ENCODE measurements at regions not wholly inside any gene's neighbourhood (a gene's known extent, or its start where the extent isn't known, plus 50 kb on each side); places are given as distances from the start of the nearest gene placed in this dataset.

GRCh38 chr7:21099955-21100354 lies 313.3 kb upstream of the SP8 start:
- Histone ChIP-seq H3K27ac (ENCODE audit: extremely low read depth, low read depth, low read length) (no peak overlapping the region), H3K9me3 (ENCODE audit: control insufficient read depth, insufficient read depth, low read depth, low read length) (no peaks in the 10 kb centered on the region), H3K36me3 (ENCODE audit: control insufficient read depth in 2 of 2, insufficient read depth in 1 of 2, low read length in 2 of 2) (no peaks in the 10 kb centered on the region), H3K4me1 (ENCODE audit: control insufficient read depth, insufficient read depth, low read length) (no peaks in the 10 kb centered on the region), H3K4me3 (ENCODE audit: low read depth, low read length) (no peak overlapping the region)
- CTCF ChIA-PET, result no interaction called here
- POLR2A ChIA-PET, result no interaction called here
- no peak for TF ChIP-seq ZNF2 (tag by site-specific recombination; IDR thresholded peaks at IDR 0.05)
- TF ChIP-seq ZNF398 (tag by site-specific recombination; IDR thresholded peaks at IDR 0.05), result no peak
- TF ChIP-seq ZNF175 (tag by site-specific recombination; IDR thresholded peaks at IDR 0.05), result no peak
- TF ChIP-seq ZNF510 (tag by site-specific recombination; IDR thresholded peaks at IDR 0.05; ENCODE audit: insufficient replicate concordance), result no peak
- no peak for TF ChIP-seq ZNF140 (tag by site-specific recombination; IDR thresholded peaks at IDR 0.05)
- no peak for TF ChIP-seq ZNF768 (tag by site-specific recombination; IDR thresholded peaks at IDR 0.05)

DNA sequence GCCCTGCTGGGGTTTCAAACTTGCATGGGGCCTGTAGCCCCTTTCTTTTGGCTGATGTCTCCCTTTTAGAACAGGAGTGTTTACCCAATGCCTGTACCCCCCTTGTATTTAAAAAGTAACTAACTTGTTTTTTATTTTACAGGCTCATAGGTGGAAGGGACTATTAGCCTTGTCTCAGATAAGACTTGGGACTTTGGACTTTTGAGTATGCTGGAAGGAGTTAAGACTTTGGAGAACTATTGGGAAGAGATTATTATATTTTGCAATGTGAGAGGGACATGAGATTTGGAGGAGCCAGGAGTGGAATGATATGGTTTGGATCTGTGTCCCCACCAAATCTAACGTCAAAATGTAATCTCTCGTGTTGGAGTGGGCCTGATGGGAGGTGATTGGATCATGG lies 314.9 kb upstream of the SP8 start:
- Histone ChIP-seq H3K9me3 (ENCODE audit: control insufficient read depth, insufficient read depth, low read depth, low read length) (no peaks in the 10 kb centered on the region), H3K36me3 (ENCODE audit: control insufficient read depth in 2 of 2, insufficient read depth in 1 of 2, low read length in 2 of 2) (no peaks in the 10 kb centered on the region), H3K4me1 (ENCODE audit: control insufficient read depth, insufficient read depth, low read length) (no peaks in the 10 kb centered on the region), H3K27ac (ENCODE audit: extremely low read depth, low read depth, low read length) (no peak overlapping the region), H3K4me3 (ENCODE audit: low read depth, low read length) (no peak overlapping the region)
- CTCF ChIA-PET, result no interaction called here
- POLR2A ChIA-PET, result no interaction called here
- TF ChIP-seq OVOL3 (tag by site-specific recombination; IDR thresholded peaks at IDR 0.05), result no peak
- TF ChIP-seq ZNF394 (tag by site-specific recombination; IDR thresholded peaks at IDR 0.05; ENCODE audit: borderline replicate concordance), result no peak

DNA sequence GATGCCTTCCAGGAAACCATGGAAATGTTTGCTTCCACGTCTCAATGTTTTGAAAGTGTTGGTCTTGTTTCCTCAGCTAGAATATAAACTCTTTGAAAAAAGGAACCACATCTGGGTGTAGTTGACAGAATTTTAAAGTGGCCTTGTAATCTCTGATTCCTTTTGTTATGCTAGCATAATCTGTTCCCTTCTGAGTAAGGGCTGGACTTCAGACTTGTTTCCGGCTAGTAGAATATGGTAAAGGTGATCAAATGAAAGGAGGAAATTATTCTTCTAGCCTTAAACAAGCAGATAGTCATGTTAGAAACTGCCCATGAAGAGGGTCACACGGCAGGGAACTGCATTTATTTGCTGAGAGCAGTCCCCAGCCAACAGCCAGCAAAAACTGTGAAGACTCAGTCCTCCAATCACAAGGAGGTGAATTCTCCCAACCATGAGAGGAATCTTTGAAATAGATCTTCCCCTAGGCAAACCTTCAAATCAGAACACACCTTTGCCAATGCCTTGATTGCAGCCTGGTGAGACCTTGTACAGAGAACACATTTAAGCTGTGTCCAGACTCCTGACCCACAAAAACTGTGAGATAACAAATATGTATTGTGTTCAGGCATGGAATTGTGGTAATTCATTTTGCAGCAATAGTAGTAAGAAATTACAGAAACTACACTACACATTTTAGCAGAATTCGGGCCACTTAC lies 316.9 kb upstream of the SP8 start:
- H3K36me3 ChIP-seq (ENCODE audit: control insufficient read depth in 2 of 2, insufficient read depth in 1 of 2, low read length in 2 of 2), result no peaks in the 10 kb centered on the region
- ChIA-PET CTCF (no interaction called here), POLR2A (no interaction called here)
- no peaks in the 10 kb centered on the region for H3K4me1 ChIP-seq (ENCODE audit: control insufficient read depth, insufficient read depth, low read length)
- H3K27ac ChIP-seq (ENCODE audit: extremely low read depth, low read depth, low read length), result no peak overlapping the region
- H3K4me3 ChIP-seq (ENCODE audit: low read depth, low read length), result no peak overlapping the region
- no peaks in the 10 kb centered on the region for H3K9me3 ChIP-seq (ENCODE audit: control insufficient read depth, insufficient read depth, low read depth, low read length)
- TF ChIP-seq, protein P1, sequence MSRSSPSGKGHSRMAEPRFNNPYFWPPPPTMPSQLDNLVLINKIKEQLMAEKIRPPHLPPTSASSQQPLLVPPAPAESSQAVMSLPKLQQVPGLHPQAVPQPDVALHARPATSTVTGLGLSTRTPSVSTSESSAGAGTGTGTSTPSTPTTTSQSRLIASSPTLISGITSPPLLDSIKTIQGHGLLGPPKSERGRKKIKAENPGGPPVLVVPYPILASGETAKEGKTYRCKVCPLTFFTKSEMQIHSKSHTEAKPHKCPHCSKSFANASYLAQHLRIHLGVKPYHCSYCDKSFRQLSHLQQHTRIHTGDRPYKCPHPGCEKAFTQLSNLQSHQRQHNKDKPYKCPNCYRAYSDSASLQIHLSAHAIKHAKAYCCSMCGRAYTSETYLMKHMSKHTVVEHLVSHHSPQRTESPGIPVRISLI (tag by site-specific recombination; IDR thresholded peaks at IDR 0.05), result no peak
- TF ChIP-seq ZNF214 (tag by site-specific recombination; IDR thresholded peaks at IDR 0.05; ENCODE audit: borderline replicate concordance) (no peak), ZNF266 (tag by site-specific recombination; IDR thresholded peaks at IDR 0.05; ENCODE audit: low read depth) (no peak), PRDM4 (tag by site-specific recombination; IDR thresholded peaks at IDR 0.05) (no peak), ZNF501 (tag by site-specific recombination; IDR thresholded peaks at IDR 0.05) (no peak), ZNF16 (tag by site-specific recombination; IDR thresholded peaks at IDR 0.05; ENCODE audit: low read depth) (no peak)
- TF ChIP-seq, protein P2, sequence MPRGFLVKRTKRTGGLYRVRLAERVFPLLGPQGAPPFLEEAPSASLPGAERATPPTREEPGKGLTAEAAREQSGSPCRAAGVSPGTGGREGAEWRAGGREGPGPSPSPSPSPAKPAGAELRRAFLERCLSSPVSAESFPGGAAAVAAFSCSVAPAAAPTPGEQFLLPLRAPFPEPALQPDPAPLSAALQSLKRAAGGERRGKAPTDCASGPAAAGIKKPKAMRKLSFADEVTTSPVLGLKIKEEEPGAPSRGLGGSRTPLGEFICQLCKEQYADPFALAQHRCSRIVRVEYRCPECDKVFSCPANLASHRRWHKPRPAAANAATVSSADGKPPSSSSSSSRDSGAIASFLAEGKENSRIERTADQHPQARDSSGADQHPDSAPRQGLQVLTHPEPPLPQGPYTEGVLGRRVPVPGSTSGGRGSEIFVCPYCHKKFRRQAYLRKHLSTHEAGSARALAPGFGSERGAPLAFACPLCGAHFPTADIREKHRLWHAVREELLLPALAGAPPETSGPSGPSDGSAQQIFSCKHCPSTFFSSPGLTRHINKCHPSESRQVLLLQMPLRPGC (tag by site-specific recombination; IDR thresholded peaks at IDR 0.05), result no peak
- TF ChIP-seq, protein P3, sequence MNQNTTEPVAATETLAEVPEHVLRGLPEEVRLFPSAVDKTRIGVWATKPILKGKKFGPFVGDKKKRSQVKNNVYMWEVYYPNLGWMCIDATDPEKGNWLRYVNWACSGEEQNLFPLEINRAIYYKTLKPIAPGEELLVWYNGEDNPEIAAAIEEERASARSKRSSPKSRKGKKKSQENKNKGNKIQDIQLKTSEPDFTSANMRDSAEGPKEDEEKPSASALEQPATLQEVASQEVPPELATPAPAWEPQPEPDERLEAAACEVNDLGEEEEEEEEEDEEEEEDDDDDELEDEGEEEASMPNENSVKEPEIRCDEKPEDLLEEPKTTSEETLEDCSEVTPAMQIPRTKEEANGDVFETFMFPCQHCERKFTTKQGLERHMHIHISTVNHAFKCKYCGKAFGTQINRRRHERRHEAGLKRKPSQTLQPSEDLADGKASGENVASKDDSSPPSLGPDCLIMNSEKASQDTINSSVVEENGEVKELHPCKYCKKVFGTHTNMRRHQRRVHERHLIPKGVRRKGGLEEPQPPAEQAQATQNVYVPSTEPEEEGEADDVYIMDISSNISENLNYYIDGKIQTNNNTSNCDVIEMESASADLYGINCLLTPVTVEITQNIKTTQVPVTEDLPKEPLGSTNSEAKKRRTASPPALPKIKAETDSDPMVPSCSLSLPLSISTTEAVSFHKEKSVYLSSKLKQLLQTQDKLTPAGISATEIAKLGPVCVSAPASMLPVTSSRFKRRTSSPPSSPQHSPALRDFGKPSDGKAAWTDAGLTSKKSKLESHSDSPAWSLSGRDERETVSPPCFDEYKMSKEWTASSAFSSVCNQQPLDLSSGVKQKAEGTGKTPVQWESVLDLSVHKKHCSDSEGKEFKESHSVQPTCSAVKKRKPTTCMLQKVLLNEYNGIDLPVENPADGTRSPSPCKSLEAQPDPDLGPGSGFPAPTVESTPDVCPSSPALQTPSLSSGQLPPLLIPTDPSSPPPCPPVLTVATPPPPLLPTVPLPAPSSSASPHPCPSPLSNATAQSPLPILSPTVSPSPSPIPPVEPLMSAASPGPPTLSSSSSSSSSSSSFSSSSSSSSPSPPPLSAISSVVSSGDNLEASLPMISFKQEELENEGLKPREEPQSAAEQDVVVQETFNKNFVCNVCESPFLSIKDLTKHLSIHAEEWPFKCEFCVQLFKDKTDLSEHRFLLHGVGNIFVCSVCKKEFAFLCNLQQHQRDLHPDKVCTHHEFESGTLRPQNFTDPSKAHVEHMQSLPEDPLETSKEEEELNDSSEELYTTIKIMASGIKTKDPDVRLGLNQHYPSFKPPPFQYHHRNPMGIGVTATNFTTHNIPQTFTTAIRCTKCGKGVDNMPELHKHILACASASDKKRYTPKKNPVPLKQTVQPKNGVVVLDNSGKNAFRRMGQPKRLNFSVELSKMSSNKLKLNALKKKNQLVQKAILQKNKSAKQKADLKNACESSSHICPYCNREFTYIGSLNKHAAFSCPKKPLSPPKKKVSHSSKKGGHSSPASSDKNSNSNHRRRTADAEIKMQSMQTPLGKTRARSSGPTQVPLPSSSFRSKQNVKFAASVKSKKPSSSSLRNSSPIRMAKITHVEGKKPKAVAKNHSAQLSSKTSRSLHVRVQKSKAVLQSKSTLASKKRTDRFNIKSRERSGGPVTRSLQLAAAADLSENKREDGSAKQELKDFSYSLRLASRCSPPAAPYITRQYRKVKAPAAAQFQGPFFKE (tag by site-specific recombination; IDR thresholded peaks at IDR 0.05; ENCODE audit: borderline replicate concordance), result no peak

Measured in HEK293 (cell line).